Stomach smooth muscle (tissue), 2 donors: ENCODE measurements at regions not wholly inside any gene's neighbourhood (a gene's known extent, or its start where the extent isn't known, plus 50 kb on each side); places are given as distances from the start of the nearest gene placed in this dataset.
"Not testable (repeated sequence)": the region's sequence is repeated elsewhere in the genome, so short reads cannot be mapped to it uniquely, and the experiment has no call there.

Source experiments
- H3K27ac ChIP-seq: one replicate; pipeline ENCODE4 v1.7.0; 2013; ENCODE audit warnings: mild to moderate bottlenecking, low read length, inconsistent platforms
- H3K27me3 ChIP-seq, 2 donors: one replicate each; pipeline ENCODE4 v1.7.0; 2013; ENCODE audit warnings: low read length in 2 of 2; ENCODE audit not compliant: insufficient read depth in 2 of 2, control insufficient read depth in 1 of 2
- H3K36me3 ChIP-seq, 2 donors: one replicate each; pipeline ENCODE4 v1.7.0; 2013; ENCODE audit warnings: low read length in 2 of 2; ENCODE audit not compliant: control insufficient read depth in 2 of 2, insufficient read depth in 2 of 2
- H3K4me1 ChIP-seq: one replicate; pipeline ENCODE4 v1.7.0; 2013; ENCODE audit warnings: low read length; ENCODE audit not compliant: control insufficient read depth, insufficient read depth
- H3K4me3 ChIP-seq, 2 donors: one replicate each; pipeline ENCODE4 v1.7.0; 2013; ENCODE audit warnings: low read length in 2 of 2
- H3K9ac ChIP-seq, 2 donors: one replicate each; pipeline ENCODE4 v1.7.0; 2013; ENCODE audit warnings: low read length in 2 of 2, mild to moderate bottlenecking in 1 of 2
- H3K9me3 ChIP-seq, 2 donors: one replicate each; pipeline ENCODE4 v1.7.0; 2013; ENCODE audit warnings: low read length in 2 of 2; ENCODE audit not compliant: control insufficient read depth in 2 of 2
- donor health status: healthy.
- donor health status: Pancreatic carcinoma.

DNA sequence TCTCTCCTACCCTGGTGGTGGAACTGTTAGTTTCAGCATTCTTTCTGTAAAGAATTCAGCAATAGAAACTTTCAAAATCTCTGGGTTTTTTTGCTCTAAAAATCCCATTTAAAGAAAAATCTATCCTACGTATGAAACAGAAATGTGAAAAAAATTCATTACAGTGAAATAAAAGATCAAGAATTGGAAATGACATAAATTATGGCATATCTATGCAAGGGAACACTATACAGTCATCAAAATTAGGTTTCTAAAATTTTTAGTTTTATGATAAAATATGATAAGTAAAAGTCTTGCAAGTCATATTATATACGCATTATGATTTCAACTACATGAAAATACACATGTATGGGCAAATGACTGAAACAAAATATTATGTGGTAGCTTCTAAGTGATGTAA is 342.6 kb downstream of the CETN3 start:
- no peak overlapping the region for H3K4me3 ChIP-seq
- H3K27ac ChIP-seq: no peak overlapping the region
- H3K9me3 ChIP-seq: no peaks in the 10 kb centered on the region
- H3K4me1 ChIP-seq: no peaks in the 10 kb centered on the region
- no peaks in the 10 kb centered on the region for H3K27me3 ChIP-seq
- no peak overlapping the region for H3K9ac ChIP-seq
- no peaks in the 10 kb centered on the region for H3K36me3 ChIP-seq

- Histone ChIP-seq H3K9ac (no peak overlapping the region), H3K27ac (no peak overlapping the region), H3K9me3 (no peaks in the 10 kb centered on the region), H3K4me3 (no peak overlapping the region), H3K36me3 (no peaks in the 10 kb centered on the region), H3K27me3 (no peaks in the 10 kb centered on the region), H3K4me1 (no peaks in the 10 kb centered on the region)
These were observed 352.4 kb downstream of the CETN3 start for GRCh38 chr5:90056911-90057705.

DNA sequence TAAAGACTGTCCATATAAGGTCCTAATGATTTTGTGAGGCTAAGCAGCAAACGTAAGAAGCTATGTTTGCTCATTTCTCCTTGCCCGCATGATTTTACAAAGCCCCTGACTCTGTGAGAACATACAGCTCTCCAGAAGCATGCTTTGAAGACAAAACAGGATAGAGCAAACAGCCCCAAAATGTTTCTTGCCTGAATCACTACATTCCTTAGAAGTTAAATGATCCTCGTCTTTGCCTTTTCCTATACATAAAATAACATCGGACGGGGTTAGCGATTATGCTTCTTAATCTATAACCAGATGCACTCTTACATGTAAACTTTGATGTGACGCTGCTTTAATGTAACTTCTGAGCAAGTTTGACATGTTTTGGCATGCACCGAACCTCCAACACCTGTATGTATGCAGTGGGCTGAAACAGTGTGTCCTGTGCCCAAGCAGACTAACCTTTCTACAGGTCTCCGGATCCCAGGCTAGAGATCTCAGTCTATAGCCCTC is 353.7 kb downstream of the CETN3 start:
- Histone ChIP-seq H3K27ac (no peak overlapping the region), H3K4me3 (peak overlapping the region; percentile 16 to 54), H3K36me3 (no peaks in the 10 kb centered on the region), H3K4me1 (no peaks in the 10 kb centered on the region), H3K9ac (no peak overlapping the region), H3K9me3 (no peaks in the 10 kb centered on the region), H3K27me3 (no peaks in the 10 kb centered on the region)

GRCh38 chr5:90054612-90055011 is 354.9 kb downstream of the CETN3 start:
- Histone ChIP-seq H3K27ac (no peak overlapping the region), H3K4me1 (no peaks in the 10 kb centered on the region), H3K27me3 (no peaks in the 10 kb centered on the region), H3K36me3 (no peaks in the 10 kb centered on the region), H3K9me3 (no peaks in the 10 kb centered on the region), H3K9ac (no peak overlapping the region), H3K4me3 (no peak overlapping the region)

DNA sequence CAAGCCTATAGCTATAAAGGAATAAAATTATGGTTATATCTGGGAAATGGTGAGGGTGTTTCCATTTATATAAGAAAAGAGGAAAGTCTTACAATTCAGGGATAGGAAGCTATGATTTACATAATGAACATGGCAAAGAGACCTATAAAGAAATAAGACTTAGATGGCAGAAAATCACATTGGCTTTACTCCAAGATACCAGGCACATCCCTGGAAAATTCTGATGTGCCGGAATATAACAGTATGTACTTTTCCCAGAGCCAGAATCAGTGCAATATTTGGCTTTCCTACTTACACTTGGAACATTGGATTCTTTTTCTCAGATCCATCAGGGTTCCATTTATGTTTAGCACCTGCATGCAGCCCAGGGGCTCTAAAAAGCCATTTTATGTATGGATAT is 357.8 kb downstream of the CETN3 start:
- H3K9ac ChIP-seq: no peak overlapping the region
- H3K4me1 ChIP-seq: no peaks in the 10 kb centered on the region
- no peaks in the 10 kb centered on the region for H3K27me3 ChIP-seq
- H3K4me3 ChIP-seq: no peak overlapping the region
- no peak overlapping the region for H3K27ac ChIP-seq
- no peaks in the 10 kb centered on the region for H3K36me3 ChIP-seq
- H3K9me3 ChIP-seq: no peaks in the 10 kb centered on the region

GRCh38 chr5:90050103-90050502 is 359.5 kb downstream of the CETN3 start:
- Histone ChIP-seq H3K27ac (no peak overlapping the region), H3K27me3 (no peaks in the 10 kb centered on the region), H3K36me3 (no peaks in the 10 kb centered on the region), H3K4me3 (no peak overlapping the region), H3K9ac (no peak overlapping the region), H3K4me1 (no peaks in the 10 kb centered on the region), H3K9me3 (peaks cover 0 to 3% of the 10 kb centered on the region in 2 donors)

DNA sequence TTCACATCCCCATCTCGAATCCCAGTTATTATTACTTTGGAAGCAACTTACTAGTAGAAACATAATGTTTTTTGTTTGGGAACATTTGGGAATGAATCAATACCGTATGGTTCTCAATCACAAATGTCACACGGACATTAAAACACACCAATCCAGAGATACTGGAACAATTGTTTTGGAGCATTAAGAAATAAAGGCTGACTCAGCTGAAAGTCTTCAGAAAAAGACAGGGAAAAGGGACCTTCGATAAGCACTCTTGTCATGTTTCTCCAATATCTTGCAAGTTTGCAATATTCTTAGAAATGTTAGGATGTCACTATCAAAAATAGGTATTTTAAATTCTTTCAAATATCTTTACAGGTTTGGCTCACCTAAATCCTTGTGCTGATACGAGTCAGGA is 362.4 kb downstream of the CETN3 start:
- no peaks in the 10 kb centered on the region for H3K36me3 ChIP-seq
- no peak overlapping the region for H3K27ac ChIP-seq
- H3K4me3 ChIP-seq: no peak overlapping the region
- H3K9me3 ChIP-seq: peaks cover 0 to 3% of the 10 kb centered on the region in 2 donors
- H3K9ac ChIP-seq: no peak overlapping the region
- no peaks in the 10 kb centered on the region for H3K27me3 ChIP-seq
- H3K4me1 ChIP-seq: no peaks in the 10 kb centered on the region

GRCh38 chr5:90040082-90040481 is 369.5 kb downstream of the CETN3 start:
- H3K4me3 ChIP-seq, H3K27ac ChIP-seq, H3K4me1 ChIP-seq, H3K36me3 ChIP-seq, H3K27me3 ChIP-seq, H3K9me3 ChIP-seq, H3K9ac ChIP-seq: not testable (repeated sequence)

DNA sequence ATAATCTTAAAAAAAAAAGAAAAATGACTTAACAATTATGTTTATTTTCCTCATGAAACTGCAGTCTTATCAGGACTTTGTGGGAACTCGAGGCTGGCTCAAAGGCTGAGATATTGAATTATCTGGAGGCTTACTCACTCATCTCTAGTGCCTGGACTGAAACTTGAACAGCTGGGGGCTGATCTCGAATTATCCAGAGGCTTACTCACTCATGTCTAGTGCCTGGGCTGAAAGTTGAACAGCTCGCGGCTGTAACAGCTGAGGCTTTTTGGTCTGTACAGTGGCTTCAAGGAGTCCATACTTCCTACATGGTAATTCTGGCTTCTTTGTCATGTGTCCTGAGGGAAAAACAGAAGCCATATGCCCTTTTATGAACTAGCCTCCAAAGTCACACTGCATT is 371.9 kb downstream of the CETN3 start:
- H3K4me1 ChIP-seq: no peaks in the 10 kb centered on the region
- no peak overlapping the region for H3K9ac ChIP-seq
- no peaks in the 10 kb centered on the region for H3K36me3 ChIP-seq

GRCh38 chr5:90022711-90023053 is 386.9 kb downstream of the CETN3 start:
- no peak overlapping the region for H3K27ac ChIP-seq

More for the DNA sequence above, 371.9 kb downstream of the CETN3 start:
- Histone ChIP-seq H3K27ac (no peak overlapping the region), H3K9me3 (no peaks in the 10 kb centered on the region), H3K27me3 (no peaks in the 10 kb centered on the region), H3K4me3 (no peak overlapping the region)

GRCh38 chr5:90022002-90022710 is 387.4 kb downstream of the CETN3 start:
- H3K36me3 ChIP-seq: no peaks in the 10 kb centered on the region
- H3K4me1 ChIP-seq: no peaks in the 10 kb centered on the region
- H3K9me3 ChIP-seq: no peaks in the 10 kb centered on the region
- no peak overlapping the region for H3K27ac ChIP-seq
- no peak overlapping the region for H3K9ac ChIP-seq
- no peaks in the 10 kb centered on the region for H3K27me3 ChIP-seq
- no peak overlapping the region for H3K4me3 ChIP-seq

More at GRCh38 chr5:90022711-90023053, 386.9 kb downstream of the CETN3 start:
- Histone ChIP-seq H3K27me3 (no peaks in the 10 kb centered on the region), H3K36me3 (no peaks in the 10 kb centered on the region), H3K4me3 (no peak overlapping the region), H3K9me3 (no peaks in the 10 kb centered on the region), H3K4me1 (no peaks in the 10 kb centered on the region), H3K9ac (no peak overlapping the region)
